Liver (tissue), 8 donors: ENCODE measurements at regions not wholly inside any gene's neighbourhood (a gene's known extent, or its start where the extent isn't known, plus 50 kb on each side); places are given as distances from the start of the nearest gene placed in this dataset.

Experiments
- DNase-seq: peaks from one replicate; pipeline ENCODE4 v3.0.0-alpha.2; 2017; ENCODE audit warnings: low spot score
- H3K27ac ChIP-seq, 2 donors: one replicate each; pipeline ENCODE4 v1.7.0; 2013; ENCODE audit warnings: inconsistent platforms in 2 of 2, low read length in 2 of 2, control low read depth in 1 of 2, low read depth in 1 of 2, mild to moderate bottlenecking in 1 of 2
- H3K27me3 ChIP-seq, 4 donors: one replicate each; pipeline versions ENCODE4 v1.6.1 to v1.7.0; 2013; ENCODE audit warnings: low read length in 3 of 4, inconsistent platforms in 1 of 4, mild to moderate bottlenecking in 1 of 4, moderate library complexity in 1 of 4; ENCODE audit not compliant: control insufficient read depth in 4 of 4, insufficient read depth in 4 of 4
- H3K36me3 ChIP-seq, 4 donors: one replicate each; pipeline versions ENCODE4 v1.6.1 to v1.7.0; 2013; ENCODE audit warnings: low read length in 3 of 4, mild to moderate bottlenecking in 3 of 4, low read depth in 1 of 4, moderate library complexity in 1 of 4; ENCODE audit not compliant: control insufficient read depth in 4 of 4, insufficient read depth in 3 of 4
- H3K4me1 ChIP-seq, 4 donors: one replicate each; pipeline versions ENCODE4 v1.6.1 to v1.7.0; 2013; ENCODE audit warnings: low read length in 3 of 4, mild to moderate bottlenecking in 3 of 4, moderate library complexity in 1 of 4; ENCODE audit not compliant: control insufficient read depth in 4 of 4, insufficient read depth in 4 of 4
- H3K4me3 ChIP-seq, 3 donors: one replicate each; pipeline versions ENCODE4 v1.6.1 to v1.7.0; 2013; ENCODE audit warnings: low read length in 3 of 3, control low read depth in 1 of 3, low read depth in 1 of 3, mild to moderate bottlenecking in 1 of 3
- H3K9ac ChIP-seq, 2 donors: one replicate each; pipeline ENCODE4 v1.7.0; 2013; ENCODE audit warnings: low read length in 2 of 2, mild to moderate bottlenecking in 2 of 2, moderate library complexity in 2 of 2, control low read depth in 1 of 2, low read depth in 1 of 2
- H3K9me3 ChIP-seq, 4 donors: one replicate each; pipeline versions ENCODE4 v1.6.1 to v1.7.0; 2013; ENCODE audit warnings: low read length in 3 of 4; ENCODE audit not compliant: control insufficient read depth in 4 of 4
- CTCF ChIP-seq: fragments of 150-350 bp; IDR thresholded peaks from 2 replicates; pipeline ENCODE4 v1.5.1; 2017; ENCODE audit warnings: improper control_type of control experiment, low read depth, low read length; ENCODE audit not compliant: missing input control
- EGR1 ChIP-seq, 2 donors: IDR thresholded peaks; 2 replicates each; pipeline ENCODE4 v1.6.1; 2016 to 2018; ENCODE audit warnings: antibody characterized with exemption in 2 of 2, low read depth in 2 of 2
- FOXA2 ChIP-seq: IDR thresholded peaks from 2 replicates; pipeline ENCODE4 v1.6.1; 2016; ENCODE audit warnings: antibody characterized with exemption
- GABPA ChIP-seq, 2 donors: IDR thresholded peaks in 1 of 2; conservative IDR thresholded peaks in 1 of 2; 2 replicates each; pipeline ENCODE4 v1.6.1; 2016; ENCODE audit warnings: antibody characterized with exemption in 2 of 2, mild to moderate bottlenecking in 1 of 2, moderate library complexity in 1 of 2
- HNF4A ChIP-seq, 2 donors: conservative IDR thresholded peaks; 2 replicates each; pipeline ENCODE4 v1.6.1; 2016; ENCODE audit warnings: antibody characterized with exemption in 2 of 2, mild to moderate bottlenecking in 2 of 2
- HNF4G ChIP-seq: IDR thresholded peaks from 2 replicates; pipeline ENCODE4 v1.6.1; 2016; ENCODE audit warnings: antibody characterized with exemption
- JUND ChIP-seq, 2 donors: IDR thresholded peaks; 2 replicates each; pipeline ENCODE4 v1.6.1; 2016; ENCODE audit warnings: antibody characterized with exemption in 2 of 2
- MAX ChIP-seq: IDR thresholded peaks from 2 replicates; pipeline ENCODE4 v1.6.1; 2016; ENCODE audit warnings: antibody characterized with exemption
- NR2F2 ChIP-seq: IDR thresholded peaks from 2 replicates; pipeline ENCODE4 v1.6.1; 2016; ENCODE audit warnings: antibody characterized with exemption
- RAD21 ChIP-seq, 2 donors: IDR thresholded peaks; 2 replicates each; pipeline ENCODE4 v1.6.1; 2016; ENCODE audit warnings: antibody characterized with exemption in 2 of 2, mild to moderate bottlenecking in 2 of 2
- REST ChIP-seq: IDR thresholded peaks from 2 replicates; pipeline ENCODE4 v1.6.1; 2016; ENCODE audit warnings: antibody characterized with exemption, mild to moderate bottlenecking
- RXRA ChIP-seq, 2 donors: IDR thresholded peaks; 2 replicates each; pipeline ENCODE4 v1.6.1; 2017 to 2018; ENCODE audit warnings: antibody characterized with exemption in 2 of 2, mild to moderate bottlenecking in 1 of 2
- SP1 ChIP-seq: IDR thresholded peaks from 2 replicates; pipeline ENCODE4 v1.6.1; 2018; ENCODE audit warnings: antibody characterized with exemption, mild to moderate bottlenecking
- TAF1 ChIP-seq: conservative IDR thresholded peaks from 2 replicates; pipeline ENCODE4 v1.6.1; 2016; ENCODE audit warnings: antibody characterized with exemption, mild to moderate bottlenecking
- YY1 ChIP-seq: IDR thresholded peaks from 2 replicates; pipeline ENCODE4 v1.6.1; 2016; ENCODE audit warnings: antibody characterized with exemption, mild to moderate bottlenecking
- ZBTB33 ChIP-seq: IDR thresholded peaks from 2 replicates; pipeline ENCODE4 v1.6.1; 2016; ENCODE audit warnings: antibody characterized with exemption
- WGBS: extraction: QIAGEN DNeasy Blood & Tissue Kit; methylation state at CpG from one replicate; pipeline ENCODE4 v1.1.7; 2013; 5-methylcytosine and 5-hydroxymethylcytosine counted together
- TF ChIP-seq, protein P1 (sequence below): IDR thresholded peaks from 2 replicates; pipeline ENCODE4 v1.6.1; 2016; ENCODE audit warnings: antibody characterized with exemption
- donor health status: healthy.
- donor health status: healthy.
- donor health status: healthy.
- donor health status: healthy.
- donor health status: healthy.

- Histone ChIP-seq H3K9me3 (no peaks in the 10 kb centered on the region), H3K9ac (no peak overlapping the region), H3K36me3 (no peaks in the 10 kb centered on the region), H3K4me3 (no peak overlapping the region), H3K27me3 (no peaks in the 10 kb centered on the region), H3K4me1 (no peaks in the 10 kb centered on the region), H3K27ac (no peak overlapping the region)
- WGBS: 91% methylated on average over 2 of the region's 2 CpGs
- TF ChIP-seq ZBTB33 (no peak), JUND (IDR thresholded peaks at IDR 0.05) (no peak), SP1 (no peak), CTCF (no peak), GABPA (IDR thresholded peaks at IDR 0.05 in 1 of 2, conservative IDR thresholded peaks at IDR 0.05 in 1 of 2) (no peak), RXRA (IDR thresholded peaks at IDR 0.05) (no peak), EGR1 (IDR thresholded peaks at IDR 0.05; ENCODE audit: low read depth in 2 of 2) (no peak), NR2F2 (no peak), TAF1 (no peak), YY1 (no peak), HNF4A (conservative IDR thresholded peaks at IDR 0.05) (no peak), REST (no peak), MAX (no peak), FOXA2 (no peak), HNF4G (no peak)
- TF ChIP-seq, protein P1, sequence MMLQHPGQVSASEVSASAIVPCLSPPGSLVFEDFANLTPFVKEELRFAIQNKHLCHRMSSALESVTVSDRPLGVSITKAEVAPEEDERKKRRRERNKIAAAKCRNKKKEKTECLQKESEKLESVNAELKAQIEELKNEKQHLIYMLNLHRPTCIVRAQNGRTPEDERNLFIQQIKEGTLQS: no peak
- no peak for DNase-seq
These were observed 230.6 kb upstream of the PLEKHG7 start for GRCh38 chr12:92472201-92472600.

GRCh38 chr12:92471551-92471950, 231.2 kb upstream of the PLEKHG7 start:
- WGBS: 88% methylated on average over 1 of the region's 1 CpG
- Histone ChIP-seq H3K9ac (no peak overlapping the region), H3K27me3 (no peaks in the 10 kb centered on the region), H3K27ac (no peak overlapping the region), H3K9me3 (no peaks in the 10 kb centered on the region), H3K4me3 (no peak overlapping the region), H3K4me1 (no peaks in the 10 kb centered on the region), H3K36me3 (no peaks in the 10 kb centered on the region)
- no peak for DNase-seq
- TF ChIP-seq CTCF: no peak
- no peak for TF ChIP-seq TAF1
- no peak for TF ChIP-seq GABPA (IDR thresholded peaks at IDR 0.05 in 1 of 2, conservative IDR thresholded peaks at IDR 0.05 in 1 of 2)
- TF ChIP-seq, protein P1: no peak
- no peak for TF ChIP-seq JUND (IDR thresholded peaks at IDR 0.05)
- TF ChIP-seq MAX: no peak
- no peak for TF ChIP-seq YY1
- no peak for TF ChIP-seq ZBTB33
- TF ChIP-seq EGR1 (IDR thresholded peaks at IDR 0.05; ENCODE audit: low read depth in 2 of 2): no peak
- TF ChIP-seq RXRA (IDR thresholded peaks at IDR 0.05): no peak
- TF ChIP-seq NR2F2: no peak
- no peak for TF ChIP-seq HNF4A (conservative IDR thresholded peaks at IDR 0.05)
- TF ChIP-seq HNF4G: no peak
- TF ChIP-seq RAD21 (IDR thresholded peaks at IDR 0.05): no peak
